MM.1S (cell line): ENCODE measurements at regions not wholly inside any gene's neighbourhood (a gene's known extent, or its start where the extent isn't known, plus 50 kb on each side); places are given as distances from the start of the nearest gene placed in this dataset.

Experiments
- EZH2 ChIP-seq: fragments of 300-600 bp; sonication (generic); optimal IDR thresholded peaks from 2 replicates; pipeline ENCODE3; 2017; ENCODE audit warnings: low read depth, mild to moderate bottlenecking, antibody characterized with exemption, low read length, mixed read lengths
- TF ChIP-seq, protein P1 (sequence below): fragments of 300-600 bp; sonication (generic); IDR thresholded peaks from 2 replicates; pipeline ENCODE4 v1.5.1; 2016; ENCODE audit warnings: antibody characterized with exemption, low read length, mixed read lengths

GRCh38 chr12:46657453-46658411 is 168.1 kb downstream of the SLC38A4 start:
- TF ChIP-seq EZH2 = no peak
- TF ChIP-seq, protein P1, sequence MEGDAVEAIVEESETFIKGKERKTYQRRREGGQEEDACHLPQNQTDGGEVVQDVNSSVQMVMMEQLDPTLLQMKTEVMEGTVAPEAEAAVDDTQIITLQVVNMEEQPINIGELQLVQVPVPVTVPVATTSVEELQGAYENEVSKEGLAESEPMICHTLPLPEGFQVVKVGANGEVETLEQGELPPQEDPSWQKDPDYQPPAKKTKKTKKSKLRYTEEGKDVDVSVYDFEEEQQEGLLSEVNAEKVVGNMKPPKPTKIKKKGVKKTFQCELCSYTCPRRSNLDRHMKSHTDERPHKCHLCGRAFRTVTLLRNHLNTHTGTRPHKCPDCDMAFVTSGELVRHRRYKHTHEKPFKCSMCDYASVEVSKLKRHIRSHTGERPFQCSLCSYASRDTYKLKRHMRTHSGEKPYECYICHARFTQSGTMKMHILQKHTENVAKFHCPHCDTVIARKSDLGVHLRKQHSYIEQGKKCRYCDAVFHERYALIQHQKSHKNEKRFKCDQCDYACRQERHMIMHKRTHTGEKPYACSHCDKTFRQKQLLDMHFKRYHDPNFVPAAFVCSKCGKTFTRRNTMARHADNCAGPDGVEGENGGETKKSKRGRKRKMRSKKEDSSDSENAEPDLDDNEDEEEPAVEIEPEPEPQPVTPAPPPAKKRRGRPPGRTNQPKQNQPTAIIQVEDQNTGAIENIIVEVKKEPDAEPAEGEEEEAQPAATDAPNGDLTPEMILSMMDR = no peak
